ENCODE measurements at regions not wholly inside any gene's neighbourhood (a gene's known extent, or its start where the extent isn't known, plus 50 kb on each side); places are given as distances from the start of the nearest gene placed in this dataset.

- no peak for DNase-seq (ENCODE audit: extremely low read depth, low read depth)
Measured at GRCh38 chr1:29586991-29587745, 350.8 kb downstream of the PTPRU start.

DNA sequence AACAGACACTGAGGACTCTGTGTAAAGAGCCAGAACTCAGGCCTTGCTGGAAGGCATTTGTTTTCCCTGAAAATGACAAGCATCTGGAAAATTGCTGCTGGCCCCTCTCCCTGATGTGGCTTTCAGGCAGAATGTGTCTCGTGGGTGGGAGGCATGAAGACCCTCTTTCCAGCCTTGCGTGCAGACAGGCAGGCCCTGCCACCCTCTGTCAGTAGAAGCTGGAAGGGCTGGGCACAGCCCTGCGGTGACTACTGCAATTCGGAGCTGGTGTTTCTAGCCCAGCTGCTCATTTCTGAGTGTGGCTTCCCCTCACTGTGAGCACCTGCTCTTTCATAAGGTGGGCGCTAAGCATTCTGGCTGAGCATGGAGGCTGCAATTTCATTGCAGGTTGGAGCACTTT lies 349.9 kb downstream of the PTPRU start:
- DNase-seq (ENCODE audit: extremely low read depth, low read depth), result no peak

GRCh38 chr1:29585656-29586055 lies 349.3 kb downstream of the PTPRU start:
- no peak for DNase-seq (ENCODE audit: extremely low read depth, low read depth)

GRCh38 chr1:29585201-29585600 lies 348.9 kb downstream of the PTPRU start:
- no peak for DNase-seq (ENCODE audit: extremely low read depth, low read depth)

DNA sequence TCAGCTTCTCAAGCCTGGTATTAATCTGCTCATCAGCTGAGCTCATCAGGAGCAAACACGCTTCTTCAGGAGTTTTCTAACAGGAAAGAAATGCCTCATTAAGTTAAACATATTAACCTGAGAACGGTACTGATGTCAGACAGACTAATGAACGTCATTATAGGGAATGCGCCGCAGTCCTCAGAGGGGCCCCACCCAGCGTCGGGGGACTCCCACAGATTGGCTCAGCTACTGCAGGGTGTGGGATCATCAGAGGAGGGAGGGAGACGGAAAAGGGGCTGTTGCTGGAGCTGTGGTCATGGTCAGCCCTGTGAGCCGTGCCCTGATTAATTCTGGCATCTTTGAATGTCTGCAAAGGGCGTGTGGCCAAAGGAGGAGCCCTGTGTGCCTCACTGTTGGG lies 348.5 kb downstream of the PTPRU start:
- no peak for DNase-seq (ENCODE audit: extremely low read depth, low read depth)

DNA sequence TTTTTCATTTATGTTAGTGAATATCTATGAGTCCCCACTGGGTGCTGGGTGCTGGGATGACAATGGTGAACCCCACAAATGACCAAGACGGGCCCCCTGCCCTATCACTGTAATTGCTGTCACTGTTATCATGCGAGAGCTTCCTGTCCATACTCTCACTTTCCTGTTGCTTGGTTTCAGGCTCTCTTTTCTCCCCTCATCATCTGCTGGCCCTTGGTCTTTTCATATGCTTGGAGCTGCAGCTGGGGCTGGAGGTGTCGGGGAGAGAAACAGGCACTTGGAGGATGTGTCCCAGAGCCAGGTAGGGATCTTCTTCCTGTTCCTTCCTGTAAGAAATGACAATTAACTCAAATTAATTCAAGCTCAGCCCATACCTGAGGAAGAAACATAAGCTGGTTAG lies 348.0 kb downstream of the PTPRU start:
- DNase-seq (ENCODE audit: extremely low read depth, low read depth), result no peak

- no peak for DNase-seq (ENCODE audit: extremely low read depth, low read depth)
Measured at GRCh38 chr1:29583727-29584126, 347.4 kb downstream of the PTPRU start.

- no peak for DNase-seq (ENCODE audit: extremely low read depth, low read depth)
Measured at GRCh38 chr1:29581256-29581655, 344.9 kb downstream of the PTPRU start.

DNA sequence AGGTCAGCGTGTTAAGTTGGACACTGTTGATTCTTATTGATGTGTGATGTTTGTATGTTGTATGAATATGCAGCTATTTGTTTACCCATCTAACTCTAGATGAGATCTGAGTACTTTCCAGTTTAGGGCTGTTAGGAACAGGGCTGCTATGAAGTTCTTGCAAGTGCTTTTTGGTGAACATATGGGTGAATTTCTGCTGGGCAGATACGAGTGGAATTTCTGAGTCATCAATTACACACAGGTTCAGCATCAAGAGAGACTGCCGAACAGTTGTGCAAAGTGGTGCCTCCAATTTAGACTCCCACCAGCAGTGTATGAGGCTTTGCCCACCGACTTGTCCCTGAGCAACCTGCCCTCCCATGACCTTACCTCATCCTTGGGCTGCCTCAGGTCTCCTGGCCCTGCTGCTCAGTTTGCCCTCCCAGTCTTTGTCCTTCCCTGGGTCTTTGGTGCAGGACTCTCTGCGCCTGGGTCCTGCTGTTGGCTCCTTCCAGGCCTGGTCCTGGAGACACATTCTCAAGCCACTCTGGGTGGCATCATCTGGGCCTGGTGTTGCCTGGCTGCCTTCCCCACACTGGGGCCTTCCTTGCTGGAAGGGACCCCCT lies 343.6 kb downstream of the PTPRU start:
- DNase-seq (ENCODE audit: extremely low read depth, low read depth), result no peak

GRCh38 chr1:29577512-29577911 lies 341.2 kb downstream of the PTPRU start:
- DNase-seq (ENCODE audit: extremely low read depth, low read depth), result no peak

DNA sequence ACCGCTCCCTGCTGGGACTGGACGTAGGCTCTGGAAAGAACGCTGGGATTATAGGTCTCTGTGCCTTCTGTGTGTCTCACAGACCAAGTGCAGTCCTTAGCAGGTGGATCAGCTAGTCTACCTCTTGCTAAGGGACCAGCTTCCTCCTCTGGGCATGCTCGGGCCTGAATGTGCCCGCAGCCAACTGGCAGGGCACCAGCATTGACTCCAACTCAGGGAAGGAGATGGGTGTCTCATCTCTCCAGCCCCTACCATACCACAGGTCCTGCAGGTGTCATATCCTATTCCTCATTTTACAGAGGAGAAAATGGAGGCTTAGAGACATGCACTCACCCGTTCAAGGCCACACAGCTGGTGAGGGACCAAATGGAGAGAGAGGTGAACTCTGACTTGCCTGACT lies 340.2 kb downstream of the PTPRU start:
- no peak for DNase-seq (ENCODE audit: extremely low read depth, low read depth)

DNA sequence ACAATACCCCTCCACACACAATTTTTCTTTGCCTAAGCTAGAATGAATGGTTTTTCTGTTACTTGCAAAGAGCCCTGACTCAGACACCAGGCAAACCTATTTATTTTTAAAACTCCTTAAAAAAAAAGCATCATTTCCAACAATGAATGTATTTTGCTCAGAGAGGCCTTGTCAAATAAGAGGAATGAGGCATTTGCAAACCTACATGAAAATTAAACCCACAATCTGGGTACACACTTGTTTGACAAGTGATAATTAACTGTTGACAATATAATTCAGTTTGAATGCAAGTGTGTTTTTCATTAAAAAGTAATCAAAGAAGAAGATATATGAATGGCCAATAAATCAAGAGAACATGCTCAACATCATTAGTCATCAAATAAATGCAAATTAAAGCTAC lies 339.5 kb downstream of the PTPRU start:
- DNase-seq (ENCODE audit: extremely low read depth, low read depth), result no peak

DNA sequence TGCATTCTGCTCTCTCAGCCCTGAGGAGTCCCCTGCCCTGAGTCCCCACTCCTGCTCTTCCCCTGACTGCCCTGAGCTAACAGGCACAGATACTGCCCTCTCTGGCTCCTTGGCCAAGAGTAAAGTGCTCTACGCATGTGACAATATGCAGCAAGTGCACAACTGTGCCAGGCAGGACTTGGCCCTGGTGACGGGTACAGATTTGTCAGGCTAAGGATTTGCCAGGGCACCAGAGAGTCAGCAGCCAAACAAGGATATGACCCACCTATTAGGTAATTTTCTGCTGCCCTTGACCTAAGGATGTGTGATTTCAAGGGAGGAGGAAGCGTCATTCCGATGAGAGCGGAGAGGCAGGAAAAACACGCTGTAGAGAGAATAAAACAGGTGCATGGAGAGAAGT lies 339.0 kb downstream of the PTPRU start:
- DNase-seq (ENCODE audit: extremely low read depth, low read depth), result no peak

- DNase-seq (ENCODE audit: extremely low read depth, low read depth), result no peak
Measured at GRCh38 chr1:29574871-29575270, 338.5 kb downstream of the PTPRU start.

- DNase-seq (ENCODE audit: extremely low read depth, low read depth), result no peak
Measured at GRCh38 chr1:29569971-29570634, 333.8 kb downstream of the PTPRU start.

DNA sequence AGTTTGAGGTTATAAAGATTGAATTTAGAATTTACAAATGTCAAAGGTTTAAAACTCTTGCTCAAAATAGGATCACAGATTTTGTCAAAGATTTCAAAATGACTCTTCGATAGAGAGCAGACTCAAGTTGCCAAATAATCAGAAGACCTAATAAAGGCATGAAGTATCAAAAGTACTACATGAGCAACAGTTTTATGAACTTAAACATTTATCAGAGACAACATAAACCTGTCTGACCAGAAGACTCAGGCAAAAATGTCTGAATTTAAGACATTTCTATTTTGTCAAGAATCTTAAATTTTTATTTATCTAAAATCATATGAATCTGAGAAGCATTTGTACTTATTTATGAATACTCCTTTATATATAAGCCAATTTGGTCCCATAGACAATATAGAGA lies 330.9 kb downstream of the PTPRU start:
- DNase-seq (ENCODE audit: extremely low read depth, low read depth), result no peak

DNA sequence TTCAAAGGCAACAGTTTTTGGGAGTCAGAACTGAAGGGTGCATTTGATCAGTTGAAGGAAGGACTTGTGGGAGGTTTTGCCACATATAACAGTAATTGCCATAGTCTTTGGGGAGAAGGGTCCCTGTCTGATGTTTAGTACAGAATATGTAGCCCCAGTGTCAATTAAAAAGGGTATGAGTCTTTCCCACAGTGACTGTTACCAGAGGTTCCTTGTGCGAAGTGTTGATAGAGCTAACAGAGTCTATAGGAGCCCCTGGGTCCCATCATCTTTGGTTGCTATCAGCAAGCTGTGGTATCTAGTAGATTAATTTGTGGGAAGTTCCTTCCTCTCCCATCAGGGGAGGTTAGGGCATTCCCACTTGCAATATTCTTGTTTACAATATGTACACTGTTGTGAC lies 329.2 kb downstream of the PTPRU start:
- DNase-seq (ENCODE audit: extremely low read depth, low read depth), result no peak

GRCh38 chr1:29563571-29563970 lies 327.2 kb downstream of the PTPRU start:
- DNase-seq (ENCODE audit: extremely low read depth, low read depth), result no peak

GRCh38 chr1:29563092-29563491 lies 326.8 kb downstream of the PTPRU start:
- DNase-seq (ENCODE audit: extremely low read depth, low read depth), result no peak

DNA sequence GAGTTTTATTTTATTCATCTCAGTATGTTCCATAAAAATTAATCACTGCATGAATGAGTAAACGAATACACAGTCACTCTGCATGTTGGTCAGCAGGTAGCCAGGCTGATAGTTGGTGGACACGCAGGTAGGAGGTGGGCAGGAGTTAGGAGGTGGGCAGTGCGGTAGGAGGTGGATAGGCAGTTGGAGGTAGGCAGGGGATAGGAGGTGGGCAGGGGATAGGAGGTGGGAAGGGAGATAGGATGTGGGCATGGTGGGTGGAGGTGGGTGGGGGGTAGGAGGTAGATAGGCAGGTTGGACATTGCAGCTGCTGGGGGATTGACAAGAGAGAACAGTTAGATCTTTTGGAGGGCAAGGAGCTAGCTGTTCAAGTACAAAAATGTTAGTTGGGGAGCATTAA lies 322.7 kb downstream of the PTPRU start:
- DNase-seq (ENCODE audit: extremely low read depth, low read depth), result no peak

- no peak for DNase-seq (ENCODE audit: extremely low read depth, low read depth)
Measured at GRCh38 chr1:29557701-29558600, 321.6 kb downstream of the PTPRU start.

Measured in NCI-H460 (cell line).